Pancreas (tissue), 10 donors: ENCODE measurements at regions not wholly inside any gene's neighbourhood (a gene's known extent, or its start where the extent isn't known, plus 50 kb on each side); places are given as distances from the start of the nearest gene placed in this dataset.

Experiments
- ATAC-seq, 4 donors: fragments of 200-7000 bp; cut with Tn5 transposase; one replicate each; pipeline versions ENCODE4 v1.8.0 to v1.9.1; 2020; ENCODE audit warnings: mild to moderate bottlenecking in 4 of 4, moderate library complexity in 4 of 4
- DNase-seq, 6 donors: peaks; one replicate each; pipeline ENCODE4 v3.0.0-alpha.2; 2020
- FAIRE-seq: peaks from 2 replicates; lab custom pipeline; 2012; peaks lifted over from hg19 to GRCh38; lab: Jason Lieb, UNC
- H3K27ac ChIP-seq, 4 donors: fragments of 200-600 bp; sonication (generic); 1 replicate in 3 of 4; 2 replicates in 1 of 4; pipeline versions ENCODE4 v1.5.0 to v1.8.0; 2020
- H3K27me3 ChIP-seq, 4 donors: fragments of 200-600 bp; one replicate each; pipeline ENCODE4 v1.8.0; 2021
- H3K36me3 ChIP-seq, 3 donors: fragments of 200-600 bp; sonication (generic) in 1 of 3; one replicate each; pipeline versions ENCODE4 v1.5.0 to v1.8.0; 2020 to 2021
- H3K4me1 ChIP-seq, 3 donors: fragments of 200-600 bp; one replicate each; pipeline ENCODE4 v1.8.0; 2021
- H3K4me3 ChIP-seq, 4 donors: fragments of 200-600 bp; sonication (generic) in 2 of 4; one replicate each; pipeline versions ENCODE4 v1.5.0 to v1.8.0; 2020 to 2021
- H3K9me3 ChIP-seq, 4 donors: fragments of 200-600 bp; one replicate each; pipeline ENCODE4 v1.8.0; 2021
- CTCF ChIP-seq, 4 donors: fragments of 200-600 bp; sonication (generic) in 3 of 4; IDR thresholded peaks; one replicate each; pipeline versions ENCODE4 v1.5.0 to v1.8.0; 2021; ENCODE audit warnings: antibody characterized with exemption in 4 of 4
- WGBS, 2 donors: extraction: QIAGEN DNeasy Blood & Tissue Kit; methylation state at CpG; one replicate each; pipeline ENCODE4 v1.1.7; 2013; 5-methylcytosine and 5-hydroxymethylcytosine counted together
- intact Hi-C, 3 donors: fragments of 100-400 bp; cut with DNase I; formaldehyde crosslinking; loops; one replicate each; pipeline versions ENCODE4 v1.11.1 to v1.14.2; 2022
- donor health status: healthy with polysubstance abuse.
- donor health status: DM: no; HTN: no; CAD: no; lungs with moderate emphysema.
- donor health status: DM: no; HTN: no; CAD: no.
- donor health status: control.
- donor health status: control.
- donor health status: Bipolar disorder and iron deficiency.
- donor health status: DM: yes; HTN: yes; CAD: no.
- donor health status: DM: no; HTN: no; CAD: no.
- donor health status: DM: no; HTN: no; CAD: no.
- donor health status: DM: yes; HTN: yes; CAD: no.

DNA sequence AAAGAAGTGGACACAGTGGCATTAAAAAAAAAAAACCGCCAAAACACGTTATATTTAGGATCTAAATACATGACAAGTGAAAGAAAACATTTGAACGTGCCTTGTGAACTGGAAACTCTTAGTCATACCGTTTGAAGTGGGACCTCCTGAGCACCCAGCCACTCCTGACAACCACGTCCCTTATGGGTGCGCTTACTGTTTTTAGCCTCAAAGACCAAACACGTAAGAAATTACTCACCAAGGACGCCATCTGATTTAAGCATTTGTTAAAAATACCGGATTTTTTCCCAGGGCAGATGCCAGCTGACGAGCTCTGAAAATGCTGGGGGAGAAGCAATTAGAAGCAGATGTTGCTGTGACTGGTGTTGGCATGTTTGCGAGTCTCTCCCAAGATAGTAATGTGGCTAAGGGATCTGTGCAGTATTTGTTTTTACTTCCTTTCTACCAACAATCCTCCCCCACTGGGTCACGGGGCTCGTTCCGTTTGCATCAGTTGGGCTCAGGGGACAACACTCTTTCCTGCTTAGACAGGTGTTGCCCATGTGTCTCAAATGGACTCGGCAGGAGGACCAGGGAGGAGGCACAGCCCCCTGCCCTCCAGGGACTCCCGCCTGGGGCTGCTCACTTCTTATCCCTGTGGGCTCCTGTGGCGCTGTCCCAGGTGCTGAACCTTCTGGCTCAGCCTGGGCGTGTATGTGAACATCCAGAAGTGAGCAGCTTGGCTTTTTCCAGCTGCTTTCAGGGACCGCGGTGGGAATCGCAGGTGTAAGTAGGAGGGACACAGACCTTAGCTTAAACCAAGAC, 101.0 kb downstream of the BEGAIN start:
- DNase-seq: peak; percentile 60 to 89 (median 73)
- no peak for FAIRE-seq
- 63 to 64% methylated on average over 21 of the region's 21 CpGs for WGBS, 2 donors

More for the DNA sequence above, 101.0 kb downstream of the BEGAIN start:
- H3K9me3 ChIP-seq: no peaks in the 10 kb centered on the region
- H3K36me3 ChIP-seq: no peaks in the 10 kb centered on the region
- intact Hi-C loops: no loop called here
- ATAC-seq: peak; percentile 84 to 97 (median 88)
- H3K27me3 ChIP-seq: no peaks in the 10 kb centered on the region
- no peak overlapping the region for H3K27ac ChIP-seq
- no peak overlapping the region for H3K4me3 ChIP-seq
- no peaks in the 10 kb centered on the region for H3K4me1 ChIP-seq
- no peak for TF ChIP-seq CTCF (IDR thresholded peaks at IDR 0.05)
